ENCODE measurements at regions not wholly inside any gene's neighbourhood (a gene's known extent, or its start where the extent isn't known, plus 50 kb on each side); places are given as distances from the start of the nearest gene placed in this dataset.

DNA sequence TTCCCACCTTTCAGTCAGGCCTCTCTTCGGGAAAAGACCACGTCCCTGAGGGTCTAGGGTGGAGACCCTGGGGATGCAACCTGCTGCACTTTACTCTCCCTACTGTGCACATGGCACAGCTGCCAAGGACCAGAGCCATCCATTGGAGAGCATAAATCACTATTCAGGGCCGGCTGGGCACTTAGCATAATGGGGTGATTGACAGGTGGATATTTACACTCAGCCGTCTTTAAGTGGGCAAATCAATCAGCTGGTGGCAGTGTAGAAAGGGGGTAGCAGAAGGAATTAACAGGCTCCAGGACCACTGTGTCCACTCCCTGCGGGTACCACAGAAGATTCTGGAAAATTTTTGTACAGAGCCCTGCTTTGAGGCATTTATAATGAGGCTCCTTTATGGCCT lies 87.3 kb upstream of the IRX6 start:
- TF ChIP-seq EP300 (IDR thresholded peaks at IDR 0.05) = no peak
- TF ChIP-seq POLR2A (IDR thresholded peaks at IDR 0.05) = no peak
